Vagina (tissue), 2 donors: ENCODE measurements at regions not wholly inside any gene's neighbourhood (a gene's known extent, or its start where the extent isn't known, plus 50 kb on each side); places are given as distances from the start of the nearest gene placed in this dataset.

Experiments used
- DNase-seq, 2 donors: peaks; one replicate each; pipeline ENCODE4 v3.0.0-alpha.2; 2017; ENCODE audit errors: extremely low spot score in 2 of 2
- H3K27ac ChIP-seq: fragments of 200-600 bp; sonication (generic); one replicate; pipeline ENCODE4 v1.5.1; 2019
- H3K27me3 ChIP-seq: fragments of 200-600 bp; sonication (generic); one replicate; pipeline ENCODE4 v1.5.1; 2019
- H3K36me3 ChIP-seq, 2 donors: fragments of 200-600 bp; sonication (generic); one replicate each; pipeline ENCODE4 v1.5.1; 2017 to 2019
- H3K4me1 ChIP-seq: fragments of 200-600 bp; sonication (generic); one replicate; pipeline ENCODE4 v1.5.1; 2019
- H3K4me3 ChIP-seq, 2 donors: fragments of 200-600 bp; sonication (generic); 1 replicate in 1 of 2; 2 replicates in 1 of 2; pipeline ENCODE4 v1.5.1; 2016 to 2019
- H3K9me3 ChIP-seq: fragments of 200-600 bp; sonication (generic); one replicate; pipeline ENCODE4 v1.5.1; 2019
- CTCF ChIP-seq, 3 experiments: fragments of 450-650 bp in 2 of 3; fragments of 200-600 bp in 1 of 3; sonication (generic) in 1 of 3; IDR thresholded peaks; one replicate each; pipeline ENCODE4 v1.5.1; 2017 to 2019; ENCODE audit warnings: antibody characterized with exemption in 3 of 3, mild to moderate bottlenecking in 2 of 3, moderate library complexity in 2 of 3
- POLR2A ChIP-seq, 2 donors: fragments of 450-650 bp; IDR thresholded peaks; one replicate each; pipeline ENCODE4 v1.6.1; 2017; ENCODE audit warnings: antibody characterized with exemption in 2 of 2, mild to moderate bottlenecking in 2 of 2, moderate library complexity in 2 of 2
- POLR2AphosphoS5 ChIP-seq, 2 donors: sonication (generic); formaldehyde crosslinking; IDR thresholded peaks; one replicate each; pipeline ENCODE4 v1.9.0; 2017; ENCODE audit warnings: antibody characterized with exemption in 2 of 2, mild to moderate bottlenecking in 2 of 2, low read depth in 1 of 2; ENCODE audit not compliant: insufficient read depth in 1 of 2
- intact Hi-C: fragments of 100-400 bp; cut with DNase I; formaldehyde crosslinking; loops from one replicate; pipeline ENCODE4 v1.15.1; 2023

- intact Hi-C loops = no loop called here
- no peak for DNase-seq
- no peak overlapping the region for H3K4me3 ChIP-seq
- no peaks in the 10 kb centered on the region for H3K36me3 ChIP-seq
- H3K9me3 ChIP-seq = no peaks in the 10 kb centered on the region
- no peak overlapping the region for H3K27ac ChIP-seq
- no peak for TF ChIP-seq CTCF (IDR thresholded peaks at IDR 0.05)
- H3K4me1 ChIP-seq = no peaks in the 10 kb centered on the region
- no peaks in the 10 kb centered on the region for H3K27me3 ChIP-seq
These were observed 257.9 kb upstream of the AKR1E2 start for GRCh38 chr10:4568086-4568485.

- H3K36me3 ChIP-seq = no peaks in the 10 kb centered on the region
- no peak overlapping the region for H3K27ac ChIP-seq
- no peaks in the 10 kb centered on the region for H3K27me3 ChIP-seq
- intact Hi-C loops = no loop called here
- no peaks in the 10 kb centered on the region for H3K4me1 ChIP-seq
- no peaks in the 10 kb centered on the region for H3K9me3 ChIP-seq
- no peak for DNase-seq
- no peak for TF ChIP-seq POLR2A (IDR thresholded peaks at IDR 0.05)
- peak in 1 of 2 donors; percentile 78 for TF ChIP-seq POLR2AphosphoS5 (IDR thresholded peaks at IDR 0.05; ENCODE audit: insufficient read depth in 1 of 2, low read depth in 1 of 2)
- no peak overlapping the region for H3K4me3 ChIP-seq
These were observed 258.4 kb upstream of the AKR1E2 start for GRCh38 chr10:4567637-4568036.

GRCh38 chr10:4566011-4566410, 260.0 kb upstream of the AKR1E2 start:
- no peak for DNase-seq
- Histone ChIP-seq H3K27ac (no peak overlapping the region), H3K4me3 (no peak overlapping the region), H3K9me3 (no peaks in the 10 kb centered on the region), H3K4me1 (no peaks in the 10 kb centered on the region), H3K36me3 (no peaks in the 10 kb centered on the region), H3K27me3 (no peaks in the 10 kb centered on the region)
- intact Hi-C loops = no loop called here
- TF ChIP-seq POLR2AphosphoS5 (IDR thresholded peaks at IDR 0.05; ENCODE audit: insufficient read depth in 1 of 2, low read depth in 1 of 2) = no peak
- TF ChIP-seq CTCF (IDR thresholded peaks at IDR 0.05) = no peak
- TF ChIP-seq POLR2A (IDR thresholded peaks at IDR 0.05) = no peak

GRCh38 chr10:4561296-4561695, 264.7 kb upstream of the AKR1E2 start:
- Histone ChIP-seq H3K4me3 (no peak overlapping the region), H3K27ac (no peak overlapping the region), H3K4me1 (no peaks in the 10 kb centered on the region), H3K9me3 (no peaks in the 10 kb centered on the region), H3K27me3 (no peaks in the 10 kb centered on the region), H3K36me3 (no peaks in the 10 kb centered on the region)
- DNase-seq = no peak
- no peak for TF ChIP-seq POLR2AphosphoS5 (IDR thresholded peaks at IDR 0.05; ENCODE audit: insufficient read depth in 1 of 2, low read depth in 1 of 2)
- no peak for TF ChIP-seq CTCF (IDR thresholded peaks at IDR 0.05)
- intact Hi-C loops = no loop called here

GRCh38 chr10:4557469-4557868, 268.5 kb upstream of the AKR1E2 start:
- Histone ChIP-seq H3K27ac (no peak overlapping the region), H3K9me3 (no peaks in the 10 kb centered on the region), H3K36me3 (no peaks in the 10 kb centered on the region), H3K4me3 (no peak overlapping the region), H3K4me1 (no peaks in the 10 kb centered on the region), H3K27me3 (no peaks in the 10 kb centered on the region)
- no peak for DNase-seq
- intact Hi-C loops = no loop called here
- TF ChIP-seq CTCF (IDR thresholded peaks at IDR 0.05) (no peak), POLR2A (IDR thresholded peaks at IDR 0.05) (no peak), POLR2AphosphoS5 (IDR thresholded peaks at IDR 0.05; ENCODE audit: insufficient read depth in 1 of 2, low read depth in 1 of 2) (no peak)

GRCh38 chr10:4556527-4556926, 269.5 kb upstream of the AKR1E2 start:
- Histone ChIP-seq H3K4me3 (no peak overlapping the region), H3K36me3 (no peaks in the 10 kb centered on the region), H3K27ac (no peak overlapping the region), H3K27me3 (no peaks in the 10 kb centered on the region), H3K9me3 (no peaks in the 10 kb centered on the region), H3K4me1 (no peaks in the 10 kb centered on the region)
- TF ChIP-seq POLR2A (IDR thresholded peaks at IDR 0.05) (no peak), POLR2AphosphoS5 (IDR thresholded peaks at IDR 0.05; ENCODE audit: insufficient read depth in 1 of 2, low read depth in 1 of 2) (no peak), CTCF (IDR thresholded peaks at IDR 0.05) (no peak)
- DNase-seq = no peak
- intact Hi-C loops = no loop called here
